HG02938 (cell line): ENCODE measurements at regions not wholly inside any gene's neighbourhood (a gene's known extent, or its start where the extent isn't known, plus 50 kb on each side); places are given as distances from the start of the nearest gene placed in this dataset.
"Not testable (repeated sequence)": the region's sequence is repeated elsewhere in the genome, so short reads cannot be mapped to it uniquely, and the experiment has no call there.

Source experiments
- ATAC-seq: cut with Tn5 transposase; IDR thresholded peaks from one replicate; pipeline ENCODE4 v1.9.1; 2021; ENCODE audit warnings: mild to moderate bottlenecking, moderate library complexity; ENCODE audit not compliant: unreplicated experiment

GRCh38 chr9:73337182-73337581 lies 185.5 kb downstream of the ANXA1 start:
- not testable (repeated sequence) for ATAC-seq

GRCh38 chr9:73344060-73344459 lies 192.4 kb downstream of the ANXA1 start:
- no peak for ATAC-seq

GRCh38 chr9:73347123-73347522 lies 195.5 kb downstream of the ANXA1 start:
- ATAC-seq = no peak

GRCh38 chr9:73347720-73348119 lies 196.1 kb downstream of the ANXA1 start:
- ATAC-seq = no peak

GRCh38 chr9:73348471-73348870 lies 196.8 kb downstream of the ANXA1 start:
- ATAC-seq = no peak

GRCh38 chr9:73349476-73349875 lies 197.8 kb downstream of the ANXA1 start:
- ATAC-seq = no peak

- ATAC-seq = no peak
Measured at GRCh38 chr9:73357607-73358006, 205.9 kb downstream of the ANXA1 start.

GRCh38 chr9:73370053-73370452 lies 218.4 kb downstream of the ANXA1 start:
- ATAC-seq = no peak

GRCh38 chr9:73371801-73372200 lies 220.1 kb downstream of the ANXA1 start:
- no peak for ATAC-seq

- ATAC-seq = no peak
Measured at GRCh38 chr9:73380411-73380810, 228.7 kb downstream of the ANXA1 start.

GRCh38 chr9:73402081-73403028 lies 250.7 kb downstream of the ANXA1 start:
- no peak for ATAC-seq

- no peak for ATAC-seq
Measured at GRCh38 chr9:73411494-73411893, 259.8 kb downstream of the ANXA1 start.

- ATAC-seq = no peak
Measured at GRCh38 chr9:73412874-73413273, 261.2 kb downstream of the ANXA1 start.

GRCh38 chr9:73423891-73424290 lies 272.2 kb downstream of the ANXA1 start:
- ATAC-seq = no peak

GRCh38 chr9:73426269-73426668 lies 274.6 kb downstream of the ANXA1 start:
- no peak for ATAC-seq

- ATAC-seq = no peak
Measured at GRCh38 chr9:73434826-73435225, 283.2 kb downstream of the ANXA1 start.

- ATAC-seq = peak; percentile 90
Measured at GRCh38 chr9:73437758-73438157, 286.1 kb downstream of the ANXA1 start.

- not testable (repeated sequence) for ATAC-seq
Measured at GRCh38 chr9:73439839-73440238, 288.2 kb downstream of the ANXA1 start.

- no peak for ATAC-seq
Measured at GRCh38 chr9:73441223-73441622, 289.6 kb downstream of the ANXA1 start.

GRCh38 chr9:73441890-73442818 lies 290.5 kb downstream of the ANXA1 start:
- no peak for ATAC-seq

- ATAC-seq = no peak
Measured at GRCh38 chr9:73444821-73445220, 293.2 kb downstream of the ANXA1 start.

- not testable (repeated sequence) for ATAC-seq
Measured at GRCh38 chr9:73445384-73445783, 293.7 kb downstream of the ANXA1 start.
